T-helper 2 cell treated with Interferon-gamma antibody and Interleukin-4, amounts not matched to agents 5 μg/mL and 100 μg/mL, for 36 hours (primary cell): ENCODE measurements at regions not wholly inside any gene's neighbourhood (a gene's known extent, or its start where the extent isn't known, plus 50 kb on each side); places are given as distances from the start of the nearest gene placed in this dataset.

Experiments
- DNase-seq: peaks from one replicate; pipeline ENCODE4 v3.0.0; 2021; ENCODE audit warnings: low spot score
- H3K27ac Mint-ChIP-seq: one replicate; pipeline ENCODE4 v1.8.0; 2021; ENCODE audit warnings: mild to moderate bottlenecking, mixed read lengths
- H3K27me3 Mint-ChIP-seq: one replicate; pipeline ENCODE4 v1.8.0; 2021; ENCODE audit warnings: low read depth, mixed read lengths
- H3K36me3 Mint-ChIP-seq: one replicate; pipeline ENCODE4 v1.8.0; 2021; ENCODE audit warnings: low read depth, mixed read lengths
- H3K4me1 Mint-ChIP-seq: one replicate; pipeline ENCODE4 v1.8.0; 2021; ENCODE audit warnings: low read depth, mixed read lengths
- H3K4me3 Mint-ChIP-seq: one replicate; pipeline ENCODE4 v1.8.0; 2022; ENCODE audit warnings: mild to moderate bottlenecking, moderate library complexity, mixed read lengths
- H3K9me3 Mint-ChIP-seq: one replicate; pipeline ENCODE4 v1.8.0; 2021; ENCODE audit warnings: mixed read lengths

DNA sequence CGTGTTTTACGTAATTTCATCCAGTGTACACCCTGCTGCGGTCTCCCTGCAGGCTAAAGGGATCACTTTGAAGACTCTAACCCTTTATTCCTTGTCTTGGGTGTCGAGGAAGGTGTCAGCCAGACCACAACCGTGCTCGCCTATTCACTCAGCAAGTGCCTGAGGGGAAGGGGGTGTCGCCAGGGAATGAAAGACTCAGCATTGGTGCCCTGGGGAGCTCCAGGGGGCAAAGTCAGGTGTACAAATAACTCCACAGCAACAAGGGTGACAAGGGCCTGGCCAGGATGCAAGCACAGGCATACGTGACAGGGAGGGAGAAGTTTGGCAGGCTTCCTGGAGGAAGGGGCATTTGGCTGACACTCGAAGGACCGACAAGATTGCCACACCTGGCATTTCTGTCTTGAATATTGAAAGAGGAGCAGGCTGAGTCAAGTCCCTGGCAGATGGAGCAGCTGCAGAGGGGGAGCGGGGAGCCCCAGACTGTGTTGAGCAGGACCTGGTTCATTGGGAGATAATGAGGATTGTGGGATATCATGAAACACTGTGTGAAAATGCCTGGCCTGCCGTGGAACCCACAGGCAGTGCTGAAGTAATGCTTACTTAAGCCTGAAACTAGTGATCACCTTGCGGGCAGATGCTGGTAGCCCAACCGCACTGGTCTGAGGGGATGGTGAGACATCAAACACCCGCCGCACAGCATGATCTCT is 93.9 kb downstream of the RHOB start:
- H3K4me3 Mint-ChIP-seq: no peak overlapping the region
- peaks cover 3% of the 10 kb centered on the region for H3K4me1 Mint-ChIP-seq
- no peak overlapping the region for H3K27ac Mint-ChIP-seq
- no peaks in the 10 kb centered on the region for H3K9me3 Mint-ChIP-seq
- no peak for DNase-seq
- no peaks in the 10 kb centered on the region for H3K36me3 Mint-ChIP-seq
- H3K27me3 Mint-ChIP-seq: no peaks in the 10 kb centered on the region

- Mint-ChIP-seq H3K9me3 (no peaks in the 10 kb centered on the region), H3K27me3 (no peaks in the 10 kb centered on the region), H3K4me3 (no peak overlapping the region), H3K27ac (no peak overlapping the region), H3K36me3 (no peaks in the 10 kb centered on the region), H3K4me1 (peaks cover 3% of the 10 kb centered on the region)
- no peak for DNase-seq
Measured at GRCh38 chr2:20541294-20541640, 94.4 kb downstream of the RHOB start.

GRCh38 chr2:20541651-20542050 is 94.8 kb downstream of the RHOB start:
- Mint-ChIP-seq H3K27ac (no peak overlapping the region), H3K27me3 (peaks cover 4% of the 10 kb centered on the region), H3K36me3 (no peaks in the 10 kb centered on the region), H3K9me3 (no peaks in the 10 kb centered on the region), H3K4me3 (no peak overlapping the region), H3K4me1 (peaks cover 3% of the 10 kb centered on the region)
- DNase-seq: no peak

GRCh38 chr2:20542269-20542668 is 95.4 kb downstream of the RHOB start:
- Mint-ChIP-seq H3K27me3 (peaks cover 5% of the 10 kb centered on the region), H3K4me3 (no peak overlapping the region), H3K27ac (no peak overlapping the region), H3K36me3 (no peaks in the 10 kb centered on the region), H3K4me1 (peaks cover 3% of the 10 kb centered on the region), H3K9me3 (no peaks in the 10 kb centered on the region)
- DNase-seq: no peak

DNA sequence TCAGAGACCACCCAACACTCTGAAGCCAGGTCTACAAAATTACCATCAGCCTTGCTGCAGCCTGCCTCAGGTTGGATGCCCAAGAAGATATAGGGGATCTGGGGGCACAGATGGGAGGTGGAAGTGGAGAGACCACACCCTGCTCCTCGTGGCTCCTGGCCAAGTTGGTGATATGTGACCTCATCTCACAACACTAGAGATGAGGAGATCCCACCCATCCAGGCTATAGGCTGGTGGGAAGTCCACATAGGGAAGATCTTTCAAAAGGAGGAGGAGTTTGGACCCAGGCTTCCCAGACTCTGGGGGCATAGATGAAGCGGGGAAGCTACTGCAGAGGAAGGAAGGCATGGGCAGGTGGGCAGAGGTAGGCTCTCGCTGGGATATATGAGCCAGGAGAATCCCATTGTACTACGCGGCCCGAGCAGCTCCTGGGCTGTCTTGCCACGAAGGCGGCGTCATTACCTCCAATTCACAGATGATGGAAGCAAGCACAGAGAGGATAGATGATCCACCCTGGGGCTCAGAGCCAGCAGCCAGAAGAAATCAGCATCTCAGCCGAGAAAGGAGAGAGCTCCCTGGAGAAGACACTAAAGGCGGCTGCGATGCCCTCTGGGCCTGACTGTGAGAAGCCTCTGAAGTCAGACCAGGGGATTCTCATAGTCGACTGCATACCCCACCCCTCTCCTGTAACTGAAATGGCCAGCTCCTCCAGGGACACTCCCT is 96.0 kb downstream of the RHOB start:
- Mint-ChIP-seq H3K27me3 (peaks cover 5% of the 10 kb centered on the region), H3K36me3 (no peaks in the 10 kb centered on the region), H3K9me3 (no peaks in the 10 kb centered on the region), H3K4me3 (no peak overlapping the region), H3K4me1 (peaks cover 3% of the 10 kb centered on the region), H3K27ac (no peak overlapping the region)
- DNase-seq: no peak

GRCh38 chr2:20543469-20544152 is 96.7 kb downstream of the RHOB start:
- Mint-ChIP-seq H3K36me3 (no peaks in the 10 kb centered on the region), H3K4me3 (no peak overlapping the region), H3K27ac (no peak overlapping the region), H3K4me1 (peaks cover 3% of the 10 kb centered on the region), H3K9me3 (no peaks in the 10 kb centered on the region), H3K27me3 (peaks cover 5% of the 10 kb centered on the region)
- no peak for DNase-seq

- no peak overlapping the region for H3K4me3 Mint-ChIP-seq
- peaks cover under 1% of the 10 kb centered on the region for H3K4me1 Mint-ChIP-seq
- H3K27ac Mint-ChIP-seq: no peak overlapping the region
- H3K27me3 Mint-ChIP-seq: peaks cover 5% of the 10 kb centered on the region
- DNase-seq: no peak
- H3K36me3 Mint-ChIP-seq: no peaks in the 10 kb centered on the region
- no peaks in the 10 kb centered on the region for H3K9me3 Mint-ChIP-seq
Measured at GRCh38 chr2:20544153-20544747, 97.4 kb downstream of the RHOB start.

DNA sequence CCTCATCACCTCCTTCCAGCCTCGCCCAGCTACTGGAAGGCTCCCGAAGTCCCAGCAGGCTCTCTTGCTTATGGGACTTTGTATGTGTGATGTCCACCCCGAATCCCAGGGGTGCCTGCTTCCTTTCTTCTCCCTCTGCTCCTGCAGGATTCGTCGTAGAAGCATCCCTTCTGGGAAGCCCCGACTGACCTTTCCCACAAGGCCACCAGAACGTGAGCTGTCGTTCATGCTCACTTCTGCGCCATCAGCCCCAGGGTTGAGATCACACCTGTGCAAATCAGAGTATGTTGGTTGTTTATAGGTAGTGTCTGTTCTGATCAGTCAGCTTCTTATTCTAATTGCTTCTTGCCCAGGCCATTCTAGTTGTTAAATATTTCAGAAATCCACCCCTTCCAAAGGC is 101.8 kb downstream of the HS1BP3 start:
- Mint-ChIP-seq H3K27me3 (peaks cover 5% of the 10 kb centered on the region), H3K4me3 (no peak overlapping the region), H3K27ac (no peak overlapping the region), H3K4me1 (no peaks in the 10 kb centered on the region), H3K9me3 (no peaks in the 10 kb centered on the region), H3K36me3 (no peaks in the 10 kb centered on the region)
- no peak for DNase-seq

GRCh38 chr2:20549691-20550348 is 101.1 kb downstream of the HS1BP3 start:
- H3K4me1 Mint-ChIP-seq: no peaks in the 10 kb centered on the region
- H3K4me3 Mint-ChIP-seq: no peak overlapping the region

GRCh38 chr2:20551260-20551944 is 99.5 kb downstream of the HS1BP3 start:
- no peak overlapping the region for H3K4me3 Mint-ChIP-seq
- peaks cover 4% of the 10 kb centered on the region for H3K27me3 Mint-ChIP-seq
- H3K36me3 Mint-ChIP-seq: no peaks in the 10 kb centered on the region

More at GRCh38 chr2:20549691-20550348, 101.1 kb downstream of the HS1BP3 start:
- no peaks in the 10 kb centered on the region for H3K36me3 Mint-ChIP-seq
- DNase-seq: no peak
- H3K9me3 Mint-ChIP-seq: no peaks in the 10 kb centered on the region
- H3K27me3 Mint-ChIP-seq: peaks cover 5% of the 10 kb centered on the region
- no peak overlapping the region for H3K27ac Mint-ChIP-seq

GRCh38 chr2:20551945-20552328 is 99.0 kb downstream of the HS1BP3 start:
- no peak overlapping the region for H3K4me3 Mint-ChIP-seq
- H3K27me3 Mint-ChIP-seq: peaks cover 1% of the 10 kb centered on the region
- no peak overlapping the region for H3K27ac Mint-ChIP-seq
- no peaks in the 10 kb centered on the region for H3K36me3 Mint-ChIP-seq
- no peaks in the 10 kb centered on the region for H3K4me1 Mint-ChIP-seq
- no peaks in the 10 kb centered on the region for H3K9me3 Mint-ChIP-seq
- no peak for DNase-seq

More at GRCh38 chr2:20551260-20551944, 99.5 kb downstream of the HS1BP3 start:
- no peak for DNase-seq
- no peaks in the 10 kb centered on the region for H3K9me3 Mint-ChIP-seq
- H3K4me1 Mint-ChIP-seq: no peaks in the 10 kb centered on the region
- no peak overlapping the region for H3K27ac Mint-ChIP-seq

- DNase-seq: no peak
- H3K27ac Mint-ChIP-seq: no peak overlapping the region
Measured at GRCh38 chr2:20552847-20553246, 98.1 kb downstream of the HS1BP3 start.

DNA sequence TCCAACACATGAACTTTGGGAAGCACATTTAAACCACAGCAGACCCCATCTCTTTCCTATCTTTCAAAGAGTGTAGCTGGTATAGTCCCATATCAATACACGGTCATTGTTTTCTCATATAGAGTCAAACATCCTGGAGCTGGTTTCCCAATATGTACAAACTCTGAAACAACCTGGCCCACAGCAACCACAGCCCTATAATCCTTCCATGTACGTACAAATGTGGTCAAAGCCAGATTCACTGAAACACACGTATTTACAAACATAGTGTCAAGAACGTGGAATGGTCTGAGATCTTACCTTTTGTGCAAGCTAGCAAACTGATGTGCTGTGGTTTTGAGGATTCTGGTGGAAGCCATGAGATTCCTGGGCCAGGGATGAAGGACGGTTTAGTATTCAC is 97.3 kb downstream of the HS1BP3 start:
- no peak for DNase-seq
- Mint-ChIP-seq H3K27me3 (peaks cover 4% of the 10 kb centered on the region), H3K36me3 (no peaks in the 10 kb centered on the region), H3K4me1 (no peaks in the 10 kb centered on the region), H3K4me3 (no peak overlapping the region), H3K27ac (no peak overlapping the region), H3K9me3 (no peaks in the 10 kb centered on the region)

More at GRCh38 chr2:20552847-20553246, 98.1 kb downstream of the HS1BP3 start:
- H3K9me3 Mint-ChIP-seq: no peaks in the 10 kb centered on the region
- peaks cover 4% of the 10 kb centered on the region for H3K27me3 Mint-ChIP-seq
- no peaks in the 10 kb centered on the region for H3K36me3 Mint-ChIP-seq
- no peaks in the 10 kb centered on the region for H3K4me1 Mint-ChIP-seq
- no peak overlapping the region for H3K4me3 Mint-ChIP-seq
